Astrocyte (in vitro differentiated cells and primary cell): ENCODE measurements at regions not wholly inside any gene's neighbourhood (a gene's known extent, or its start where the extent isn't known, plus 50 kb on each side); places are given as distances from the start of the nearest gene placed in this dataset.

ENCODE experiments used
- EZH2 ChIP-seq: IDR thresholded peaks from 2 replicates; pipeline ENCODE4 v1.6.1; 2012; ENCODE audit warnings: mild to moderate bottlenecking, low read length, inconsistent platforms; ENCODE audit not compliant: insufficient read depth
- TF ChIP-seq, protein P1 (sequence below): IDR thresholded peaks from 2 replicates; pipeline ENCODE4 v1.5.1; 2011; ENCODE audit warnings: low read depth, mild to moderate bottlenecking, inconsistent platforms, low read length, moderate library complexity; ENCODE audit not compliant: insufficient read depth

DNA sequence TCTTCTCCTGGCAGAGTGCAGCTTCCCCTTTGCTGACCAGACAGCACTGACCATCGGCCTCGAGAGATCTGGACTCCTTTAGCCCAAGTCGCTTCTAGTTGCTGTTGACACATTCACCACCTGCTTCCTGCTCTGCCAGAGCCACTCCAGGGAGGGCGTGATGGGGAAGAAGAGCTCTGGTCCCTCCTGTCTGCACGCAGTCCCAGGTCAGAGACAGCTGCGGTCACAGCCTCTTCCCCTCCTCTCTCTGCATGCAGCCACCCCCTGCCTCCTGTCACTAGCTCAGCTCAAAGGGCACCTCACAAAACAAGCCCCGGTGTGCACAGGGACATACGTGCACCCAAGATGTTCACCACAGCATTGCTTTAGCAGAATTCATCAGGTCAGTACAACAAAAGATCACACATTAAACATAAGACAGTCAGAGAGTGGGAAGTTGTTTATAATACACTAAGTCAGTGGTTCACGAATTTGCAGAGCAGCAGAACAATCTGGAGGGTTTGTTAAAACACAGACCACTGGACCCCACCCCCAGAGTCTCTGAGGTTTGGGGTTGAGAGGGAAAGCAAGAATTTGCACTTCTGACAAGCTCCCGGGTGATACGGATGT, 132.9 kb downstream of the SYF2 start:
- TF ChIP-seq, protein P1, sequence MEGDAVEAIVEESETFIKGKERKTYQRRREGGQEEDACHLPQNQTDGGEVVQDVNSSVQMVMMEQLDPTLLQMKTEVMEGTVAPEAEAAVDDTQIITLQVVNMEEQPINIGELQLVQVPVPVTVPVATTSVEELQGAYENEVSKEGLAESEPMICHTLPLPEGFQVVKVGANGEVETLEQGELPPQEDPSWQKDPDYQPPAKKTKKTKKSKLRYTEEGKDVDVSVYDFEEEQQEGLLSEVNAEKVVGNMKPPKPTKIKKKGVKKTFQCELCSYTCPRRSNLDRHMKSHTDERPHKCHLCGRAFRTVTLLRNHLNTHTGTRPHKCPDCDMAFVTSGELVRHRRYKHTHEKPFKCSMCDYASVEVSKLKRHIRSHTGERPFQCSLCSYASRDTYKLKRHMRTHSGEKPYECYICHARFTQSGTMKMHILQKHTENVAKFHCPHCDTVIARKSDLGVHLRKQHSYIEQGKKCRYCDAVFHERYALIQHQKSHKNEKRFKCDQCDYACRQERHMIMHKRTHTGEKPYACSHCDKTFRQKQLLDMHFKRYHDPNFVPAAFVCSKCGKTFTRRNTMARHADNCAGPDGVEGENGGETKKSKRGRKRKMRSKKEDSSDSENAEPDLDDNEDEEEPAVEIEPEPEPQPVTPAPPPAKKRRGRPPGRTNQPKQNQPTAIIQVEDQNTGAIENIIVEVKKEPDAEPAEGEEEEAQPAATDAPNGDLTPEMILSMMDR = no peak
- TF ChIP-seq EZH2 = no peak
